ENCODE measurements at regions not wholly inside any gene's neighbourhood (a gene's known extent, or its start where the extent isn't known, plus 50 kb on each side); places are given as distances from the start of the nearest gene placed in this dataset.

DNA sequence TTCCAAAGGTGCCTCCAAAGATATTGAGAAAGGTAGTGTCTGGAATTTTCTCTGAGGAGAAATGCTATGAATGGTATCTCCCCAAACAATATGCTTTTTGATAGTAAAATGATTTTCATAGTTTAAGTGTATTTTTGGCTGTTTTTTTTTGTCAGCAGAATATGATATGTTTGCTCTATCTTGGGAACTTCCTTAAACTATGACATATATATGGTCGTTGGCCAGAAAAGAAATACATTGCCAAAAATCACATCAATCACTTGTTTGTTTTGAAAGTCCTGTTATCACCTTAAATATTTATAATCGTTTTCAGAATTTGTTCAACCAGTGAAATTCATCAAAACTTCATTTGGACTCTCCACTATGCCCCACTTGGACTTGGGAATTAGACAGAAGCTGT, 816.9 kb downstream of the CDH11 start:
- H3K4me2 ChIP-seq (ENCODE audit: low read length): no peak overlapping the region
- no peak overlapping the region for H2AFZ ChIP-seq (ENCODE audit: low read depth, low read length)
- no peaks in the 10 kb centered on the region for H3K79me2 ChIP-seq (replicated peaks; ENCODE audit: insufficient read depth, low read length)
- no peak overlapping the region for H3K9ac ChIP-seq (ENCODE audit: low read length)
- no peak overlapping the region for H3K27ac ChIP-seq (ENCODE audit: low read length)
- H3K4me3 ChIP-seq (ENCODE audit: low read length): no peak overlapping the region
- H3K36me3 ChIP-seq (ENCODE audit: insufficient read depth, low read length): no peaks in the 10 kb centered on the region
- no peaks in the 10 kb centered on the region for H3K9me2 ChIP-seq (ENCODE audit: insufficient read depth, low read length)
- no peaks in the 10 kb centered on the region for H3K27me3 ChIP-seq (ENCODE audit: insufficient read depth, low read depth, low read length)
- TF ChIP-seq EP300 (conservative IDR thresholded peaks at IDR 0.05; ENCODE audit: poor library complexity, severe bottlenecking): no peak
- TF ChIP-seq TAF1 (IDR thresholded peaks at IDR 0.05; ENCODE audit: low read depth): no peak
- no peak for TF ChIP-seq RAD21 (conservative IDR thresholded peaks at IDR 0.05)
- TF ChIP-seq EZH2 (IDR thresholded peaks at IDR 0.05; ENCODE audit: borderline replicate concordance, insufficient read depth, low read length, poor library complexity, severe bottlenecking): no peak
- TF ChIP-seq POLR2AphosphoS5 (IDR thresholded peaks at IDR 0.05): no peak
- TF ChIP-seq, protein P1, sequence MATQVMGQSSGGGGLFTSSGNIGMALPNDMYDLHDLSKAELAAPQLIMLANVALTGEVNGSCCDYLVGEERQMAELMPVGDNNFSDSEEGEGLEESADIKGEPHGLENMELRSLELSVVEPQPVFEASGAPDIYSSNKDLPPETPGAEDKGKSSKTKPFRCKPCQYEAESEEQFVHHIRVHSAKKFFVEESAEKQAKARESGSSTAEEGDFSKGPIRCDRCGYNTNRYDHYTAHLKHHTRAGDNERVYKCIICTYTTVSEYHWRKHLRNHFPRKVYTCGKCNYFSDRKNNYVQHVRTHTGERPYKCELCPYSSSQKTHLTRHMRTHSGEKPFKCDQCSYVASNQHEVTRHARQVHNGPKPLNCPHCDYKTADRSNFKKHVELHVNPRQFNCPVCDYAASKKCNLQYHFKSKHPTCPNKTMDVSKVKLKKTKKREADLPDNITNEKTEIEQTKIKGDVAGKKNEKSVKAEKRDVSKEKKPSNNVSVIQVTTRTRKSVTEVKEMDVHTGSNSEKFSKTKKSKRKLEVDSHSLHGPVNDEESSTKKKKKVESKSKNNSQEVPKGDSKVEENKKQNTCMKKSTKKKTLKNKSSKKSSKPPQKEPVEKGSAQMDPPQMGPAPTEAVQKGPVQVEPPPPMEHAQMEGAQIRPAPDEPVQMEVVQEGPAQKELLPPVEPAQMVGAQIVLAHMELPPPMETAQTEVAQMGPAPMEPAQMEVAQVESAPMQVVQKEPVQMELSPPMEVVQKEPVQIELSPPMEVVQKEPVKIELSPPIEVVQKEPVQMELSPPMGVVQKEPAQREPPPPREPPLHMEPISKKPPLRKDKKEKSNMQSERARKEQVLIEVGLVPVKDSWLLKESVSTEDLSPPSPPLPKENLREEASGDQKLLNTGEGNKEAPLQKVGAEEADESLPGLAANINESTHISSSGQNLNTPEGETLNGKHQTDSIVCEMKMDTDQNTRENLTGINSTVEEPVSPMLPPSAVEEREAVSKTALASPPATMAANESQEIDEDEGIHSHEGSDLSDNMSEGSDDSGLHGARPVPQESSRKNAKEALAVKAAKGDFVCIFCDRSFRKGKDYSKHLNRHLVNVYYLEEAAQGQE (IDR thresholded peaks at IDR 0.05; ENCODE audit: borderline replicate concordance): no peak
- TF ChIP-seq, protein P2, sequence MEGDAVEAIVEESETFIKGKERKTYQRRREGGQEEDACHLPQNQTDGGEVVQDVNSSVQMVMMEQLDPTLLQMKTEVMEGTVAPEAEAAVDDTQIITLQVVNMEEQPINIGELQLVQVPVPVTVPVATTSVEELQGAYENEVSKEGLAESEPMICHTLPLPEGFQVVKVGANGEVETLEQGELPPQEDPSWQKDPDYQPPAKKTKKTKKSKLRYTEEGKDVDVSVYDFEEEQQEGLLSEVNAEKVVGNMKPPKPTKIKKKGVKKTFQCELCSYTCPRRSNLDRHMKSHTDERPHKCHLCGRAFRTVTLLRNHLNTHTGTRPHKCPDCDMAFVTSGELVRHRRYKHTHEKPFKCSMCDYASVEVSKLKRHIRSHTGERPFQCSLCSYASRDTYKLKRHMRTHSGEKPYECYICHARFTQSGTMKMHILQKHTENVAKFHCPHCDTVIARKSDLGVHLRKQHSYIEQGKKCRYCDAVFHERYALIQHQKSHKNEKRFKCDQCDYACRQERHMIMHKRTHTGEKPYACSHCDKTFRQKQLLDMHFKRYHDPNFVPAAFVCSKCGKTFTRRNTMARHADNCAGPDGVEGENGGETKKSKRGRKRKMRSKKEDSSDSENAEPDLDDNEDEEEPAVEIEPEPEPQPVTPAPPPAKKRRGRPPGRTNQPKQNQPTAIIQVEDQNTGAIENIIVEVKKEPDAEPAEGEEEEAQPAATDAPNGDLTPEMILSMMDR (IDR thresholded peaks at IDR 0.05; ENCODE audit: poor library complexity, severe bottlenecking): no peak
- no peak for TF ChIP-seq SMC3 (conservative IDR thresholded peaks at IDR 0.05; ENCODE audit: poor library complexity)
- no peak for TF ChIP-seq MXI1 (conservative IDR thresholded peaks at IDR 0.05; ENCODE audit: poor library complexity, severe bottlenecking)
- no peaks in the 10 kb centered on the region for H3F3A ChIP-seq (ENCODE audit: insufficient read depth, low read length, poor library complexity, severe bottlenecking)
- H3K9me3 ChIP-seq (ENCODE audit: low read length): no peaks in the 10 kb centered on the region
- no peaks in the 10 kb centered on the region for H4K20me1 ChIP-seq (ENCODE audit: insufficient read depth)

DNA sequence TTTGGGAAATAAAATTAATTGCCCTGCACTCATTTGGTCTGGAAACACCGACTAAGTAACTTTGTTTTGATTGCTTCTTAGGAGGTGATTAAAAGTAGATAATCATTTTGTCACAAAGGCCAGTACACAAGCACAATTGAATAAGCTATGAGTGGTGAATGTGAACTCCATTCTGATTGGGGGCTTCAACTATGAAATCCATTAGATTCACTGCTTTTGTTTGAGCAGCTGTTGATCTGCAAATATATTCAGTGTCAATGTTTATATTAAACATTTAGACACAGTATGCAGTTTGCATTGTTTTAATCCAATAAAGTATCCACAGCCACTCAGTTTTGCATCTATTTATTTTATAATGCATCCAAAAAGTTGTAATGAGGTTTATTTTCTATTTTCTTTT, 817.5 kb downstream of the CDH11 start:
- Histone ChIP-seq H2AFZ (ENCODE audit: low read depth, low read length) (no peak overlapping the region), H3K9me2 (ENCODE audit: insufficient read depth, low read length) (no peaks in the 10 kb centered on the region), H3K79me2 (replicated peaks; ENCODE audit: insufficient read depth, low read length) (no peaks in the 10 kb centered on the region), H3K4me3 (ENCODE audit: low read length) (no peak overlapping the region), H3K9me3 (ENCODE audit: low read length) (no peaks in the 10 kb centered on the region), H4K20me1 (ENCODE audit: insufficient read depth) (no peaks in the 10 kb centered on the region), H3K27ac (ENCODE audit: low read length) (no peak overlapping the region), H3K27me3 (ENCODE audit: insufficient read depth, low read depth, low read length) (no peaks in the 10 kb centered on the region), H3F3A (ENCODE audit: insufficient read depth, low read length, poor library complexity, severe bottlenecking) (no peaks in the 10 kb centered on the region), H3K9ac (ENCODE audit: low read length) (no peak overlapping the region), H3K36me3 (ENCODE audit: insufficient read depth, low read length) (no peaks in the 10 kb centered on the region), H3K4me2 (ENCODE audit: low read length) (no peak overlapping the region)
- TF ChIP-seq SMC3 (conservative IDR thresholded peaks at IDR 0.05; ENCODE audit: poor library complexity) (no peak), TAF1 (IDR thresholded peaks at IDR 0.05; ENCODE audit: low read depth) (no peak)
